HG02678 (cell line): ENCODE measurements at regions not wholly inside any gene's neighbourhood (a gene's known extent, or its start where the extent isn't known, plus 50 kb on each side); places are given as distances from the start of the nearest gene placed in this dataset.
"Not testable (repeated sequence)": the region's sequence is repeated elsewhere in the genome, so short reads cannot be mapped to it uniquely, and the experiment has no call there.

Experiments used
- ATAC-seq: cut with Tn5 transposase; IDR thresholded peaks from one replicate; pipeline ENCODE4 v1.9.1; 2021; ENCODE audit warnings: mild to moderate bottlenecking, moderate library complexity; ENCODE audit not compliant: unreplicated experiment

GRCh38 chr2:236346366-236346765 lies 82.2 kb upstream of the ASB18 start:
- ATAC-seq, result no peak

GRCh38 chr2:236348279-236348678 lies 84.1 kb upstream of the ASB18 start:
- no peak for ATAC-seq

GRCh38 chr2:236348976-236349375 lies 84.8 kb upstream of the ASB18 start:
- ATAC-seq, result no peak

- ATAC-seq, result no peak
These were observed 86.2 kb upstream of the ASB18 start for GRCh38 chr2:236350426-236350825.

GRCh38 chr2:236351966-236352525 lies 87.8 kb upstream of the ASB18 start:
- ATAC-seq, result no peak

- ATAC-seq, result no peak
These were observed 88.8 kb upstream of the ASB18 start for GRCh38 chr2:236352761-236353593.

- ATAC-seq, result no peak
These were observed 89.4 kb upstream of the ASB18 start for GRCh38 chr2:236353594-236353942.

- ATAC-seq, result no peak
These were observed 90.1 kb upstream of the ASB18 start for GRCh38 chr2:236354056-236354940.

- ATAC-seq, result no peak
These were observed 90.9 kb upstream of the ASB18 start for GRCh38 chr2:236354973-236355595.

- no peak for ATAC-seq
These were observed 91.7 kb upstream of the ASB18 start for GRCh38 chr2:236355911-236356310.

GRCh38 chr2:236356321-236356720 lies 92.1 kb upstream of the ASB18 start:
- ATAC-seq, result not testable (repeated sequence)

GRCh38 chr2:236358482-236358881 lies 94.3 kb upstream of the ASB18 start:
- not testable (repeated sequence) for ATAC-seq

GRCh38 chr2:236359426-236360045 lies 95.3 kb upstream of the ASB18 start:
- ATAC-seq, result no peak

- no peak for ATAC-seq
These were observed 96.3 kb upstream of the ASB18 start for GRCh38 chr2:236360496-236360895.

GRCh38 chr2:236363711-236364277 lies 99.6 kb upstream of the ASB18 start:
- no peak for ATAC-seq

- no peak for ATAC-seq
These were observed 101.2 kb upstream of the ASB18 start for GRCh38 chr2:236365258-236366048.

GRCh38 chr2:236366049-236366387 lies 101.8 kb upstream of the ASB18 start:
- ATAC-seq, result no peak

- ATAC-seq, result peak; percentile 48
These were observed 102.2 kb upstream of the ASB18 start for GRCh38 chr2:236366397-236366796.

- ATAC-seq, result no peak
These were observed 103.5 kb upstream of the ASB18 start for GRCh38 chr2:236367506-236368289.
